ENCODE measurements at regions not wholly inside any gene's neighbourhood (a gene's known extent, or its start where the extent isn't known, plus 50 kb on each side); places are given as distances from the start of the nearest gene placed in this dataset.
"Not testable (repeated sequence)": the region's sequence is repeated elsewhere in the genome, so short reads cannot be mapped to it uniquely, and the experiment has no call there.

DNA sequence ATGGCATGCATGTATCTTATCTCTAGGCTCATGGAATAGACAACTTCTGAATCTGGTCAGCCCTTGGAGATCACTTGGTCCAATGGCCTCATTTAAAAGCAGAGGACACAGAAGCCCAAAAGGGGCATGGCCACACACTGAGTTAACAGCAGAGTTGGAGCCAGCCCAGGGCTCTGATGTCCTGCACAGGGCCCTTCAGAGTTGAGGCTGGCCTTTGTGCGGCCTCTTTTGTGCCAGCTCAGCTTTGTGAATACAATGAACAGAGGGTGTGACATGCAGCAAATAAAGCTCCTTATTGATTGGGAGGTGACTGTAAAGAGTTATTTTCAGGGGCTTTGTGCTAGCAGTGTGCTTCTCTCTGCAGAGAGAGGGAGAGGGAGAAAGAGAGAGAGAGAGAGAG, 150.1 kb upstream of the STK32A start:
- peak; percentile 49 for DNase-seq

DNA sequence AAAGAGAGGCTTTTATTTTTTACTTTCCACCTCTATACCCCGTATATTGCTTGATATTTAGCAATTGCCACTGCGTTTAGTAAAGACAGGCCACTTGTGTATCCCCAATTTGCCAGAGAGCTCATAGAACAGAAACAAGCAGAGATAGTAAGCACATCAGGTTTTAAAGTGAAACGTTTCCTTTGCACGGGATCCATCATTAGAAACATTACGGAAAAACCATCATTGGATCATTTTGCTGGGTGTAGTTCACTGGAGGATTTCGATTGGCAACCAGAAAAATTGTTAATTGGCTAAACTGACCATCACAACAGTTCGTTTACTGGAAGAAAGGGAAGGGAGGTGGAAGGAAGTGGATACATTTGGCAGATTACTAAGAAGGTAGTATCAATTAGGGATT, 149.4 kb upstream of the STK32A start:
- no peak for DNase-seq

GRCh38 chr5:147092044-147092443, 142.8 kb upstream of the STK32A start:
- DNase-seq, result no peak

DNA sequence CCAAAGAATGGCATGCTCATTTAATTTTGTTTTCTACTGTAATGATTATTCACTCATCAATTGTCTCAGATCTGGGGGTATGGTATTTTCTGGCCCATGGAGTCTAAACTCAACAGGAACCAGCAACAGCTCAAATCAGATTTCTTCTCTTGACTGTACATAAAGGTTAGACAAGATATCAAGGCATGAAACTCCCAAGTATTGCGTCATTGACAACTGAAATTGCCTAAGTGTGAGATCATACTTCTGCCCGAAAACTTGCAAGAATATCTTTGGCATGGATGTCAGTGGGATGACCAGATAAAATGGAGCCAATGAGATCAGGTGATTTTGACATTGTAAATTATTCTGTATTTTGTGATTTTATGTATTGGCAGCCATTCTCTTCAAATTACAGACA, 141.7 kb upstream of the STK32A start:
- DNase-seq, result no peak

- no peak for DNase-seq
Observed at GRCh38 chr5:147095740-147096139, 139.1 kb upstream of the STK32A start.

- DNase-seq, result peak; percentile 68
Observed at GRCh38 chr5:147098233-147098790, 136.5 kb upstream of the STK32A start.

- DNase-seq, result no peak
Observed at GRCh38 chr5:147101659-147102369, 133.0 kb upstream of the STK32A start.

DNA sequence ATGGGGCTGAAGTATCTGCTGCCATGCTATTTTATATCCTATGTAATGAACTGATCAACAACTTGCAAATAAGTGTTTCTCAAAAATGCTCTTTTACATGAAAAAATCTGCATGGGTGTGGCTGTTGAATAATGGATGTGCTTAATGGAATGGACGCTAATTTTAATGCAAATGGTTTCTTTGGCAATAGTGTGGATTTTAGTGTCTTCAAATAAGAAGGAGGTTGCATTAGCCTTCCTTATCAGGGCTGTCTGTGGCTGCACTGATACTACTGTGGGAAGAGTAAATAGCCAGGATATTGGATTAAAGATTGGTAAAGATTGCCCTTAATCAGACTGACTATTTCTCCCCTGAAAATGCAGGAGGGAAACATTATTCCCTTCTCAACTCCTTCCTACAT, 121.9 kb upstream of the STK32A start:
- no peak for DNase-seq

GRCh38 chr5:147113967-147114366, 120.9 kb upstream of the STK32A start:
- no peak for DNase-seq

- not testable (repeated sequence) for DNase-seq
Observed at GRCh38 chr5:147139759-147140158, 95.1 kb upstream of the STK32A start.

DNA sequence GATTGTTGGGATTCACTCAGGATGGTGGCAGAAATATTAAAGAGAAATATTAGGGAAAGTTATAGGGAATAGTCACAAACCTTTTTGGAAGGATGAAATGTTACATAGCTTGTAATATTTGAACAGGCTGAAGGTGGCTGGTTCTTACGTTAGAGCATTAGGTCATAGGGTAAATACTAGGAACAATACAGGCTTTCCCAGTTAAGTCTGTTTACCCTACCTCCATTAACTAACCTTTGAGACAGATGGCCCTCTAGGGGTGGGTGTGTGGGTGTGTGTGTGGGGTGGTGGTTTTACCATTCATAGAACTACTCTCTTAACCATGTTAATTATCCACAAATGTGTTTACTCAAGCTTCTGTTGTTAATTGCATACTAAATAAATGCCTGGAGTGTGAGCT, 94.3 kb upstream of the STK32A start:
- no peak for DNase-seq

GRCh38 chr5:147141580-147141979, 93.2 kb upstream of the STK32A start:
- not testable (repeated sequence) for DNase-seq

- DNase-seq, result no peak
Observed at GRCh38 chr5:147143215-147143614, 91.6 kb upstream of the STK32A start.

DNA sequence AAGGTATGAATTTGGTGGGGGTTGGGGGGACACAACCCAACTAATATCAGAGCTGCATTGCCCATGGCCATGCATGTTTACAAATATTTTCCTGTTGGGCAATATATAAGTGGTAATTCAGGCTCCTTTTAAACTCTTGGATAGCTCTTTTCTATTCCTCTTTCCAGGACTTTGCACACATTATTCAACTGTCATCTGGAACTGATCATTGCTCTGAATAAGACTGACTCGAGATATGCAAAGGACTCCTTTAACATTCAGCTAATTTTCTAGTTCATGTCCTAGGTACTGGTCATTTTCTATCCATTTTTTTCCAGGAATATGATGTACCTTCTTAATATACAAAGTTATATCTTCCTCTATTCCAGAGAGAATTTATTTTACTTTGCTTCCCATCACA, 89.5 kb upstream of the STK32A start:
- no peak for DNase-seq

DNA sequence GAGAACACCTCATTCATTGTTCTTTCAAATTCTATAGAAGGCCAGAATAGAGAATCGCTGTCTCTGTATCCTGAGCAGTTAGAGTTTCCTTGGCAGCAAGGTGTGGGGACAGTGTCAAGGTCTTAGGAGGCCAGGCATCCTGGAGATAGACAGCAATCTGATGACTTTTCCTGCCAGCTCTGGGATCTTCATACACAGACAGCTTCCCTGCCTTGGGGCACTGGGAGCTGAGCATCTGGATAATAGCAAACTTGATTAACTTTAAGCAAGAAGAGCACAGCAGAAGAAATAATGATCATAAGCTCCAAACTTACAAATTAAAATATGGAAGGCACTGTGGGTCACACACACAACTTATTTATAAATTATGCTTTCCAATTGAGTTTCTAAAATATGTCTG, 86.1 kb upstream of the STK32A start:
- DNase-seq, result no peak

DNA sequence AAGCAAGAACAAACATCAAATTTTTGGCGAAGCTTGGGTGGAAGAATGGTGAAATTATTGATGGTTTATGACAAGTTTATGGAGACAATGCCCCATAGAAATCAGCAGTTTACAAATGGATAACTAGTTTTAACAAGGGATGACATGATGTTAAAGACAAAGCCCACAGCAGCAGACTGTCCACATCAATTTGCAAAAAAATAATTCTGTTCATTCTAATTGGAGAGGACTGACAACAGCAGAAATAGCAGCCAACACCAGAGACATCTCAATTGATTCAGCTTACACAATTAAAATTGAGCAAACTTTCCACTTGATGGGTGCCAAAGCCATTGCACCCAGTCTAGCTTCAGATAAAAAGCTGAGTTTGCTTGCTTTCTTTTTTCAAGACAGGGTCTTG, 82.7 kb upstream of the STK32A start:
- peak; percentile 82 for DNase-seq

GRCh38 chr5:147154809-147155208, 80.0 kb upstream of the STK32A start:
- no peak for DNase-seq

GRCh38 chr5:147156012-147156411, 78.8 kb upstream of the STK32A start:
- DNase-seq, result no peak

- no peak for DNase-seq
Observed at GRCh38 chr5:147160902-147161700, 73.7 kb upstream of the STK32A start.

DNA sequence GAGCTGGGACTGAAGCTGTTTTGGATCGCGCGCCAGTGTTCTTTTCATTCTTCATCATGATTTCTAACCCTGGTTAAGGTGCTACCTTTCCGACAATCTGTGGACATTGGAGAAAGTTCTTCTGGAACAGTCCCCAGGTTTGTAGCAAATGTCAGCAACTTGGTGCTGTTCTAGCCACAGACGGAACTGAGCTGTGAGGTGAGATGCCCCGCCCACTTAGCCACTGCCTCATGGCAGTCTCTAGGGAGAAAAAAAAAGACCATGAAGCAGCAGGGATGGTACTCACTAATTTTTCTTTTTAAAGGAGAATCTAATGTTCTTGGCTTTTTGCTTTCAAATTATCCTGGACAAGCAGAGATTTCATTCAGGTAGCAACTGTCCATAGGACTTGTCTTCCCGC, 72.1 kb upstream of the STK32A start:
- DNase-seq, result no peak

DNA sequence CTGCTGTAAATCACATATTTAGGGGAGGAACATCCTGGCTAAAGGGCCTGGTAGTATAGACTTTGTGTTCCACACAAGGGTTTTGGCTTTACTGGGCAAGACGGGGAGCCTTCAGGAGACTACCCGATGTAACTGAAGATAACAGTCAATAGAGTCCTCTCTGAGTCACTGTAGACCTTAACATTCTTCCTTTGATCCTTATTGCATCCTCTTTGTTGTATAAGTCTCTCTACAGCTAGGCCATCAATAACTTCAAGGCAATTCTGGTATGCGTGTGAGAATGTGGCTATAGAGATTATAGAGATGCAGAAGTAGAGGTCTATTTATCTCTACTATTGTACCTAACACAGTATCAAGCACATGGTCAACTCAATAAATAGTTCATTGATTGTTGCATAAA, 67.3 kb upstream of the STK32A start:
- no peak for DNase-seq

DNA sequence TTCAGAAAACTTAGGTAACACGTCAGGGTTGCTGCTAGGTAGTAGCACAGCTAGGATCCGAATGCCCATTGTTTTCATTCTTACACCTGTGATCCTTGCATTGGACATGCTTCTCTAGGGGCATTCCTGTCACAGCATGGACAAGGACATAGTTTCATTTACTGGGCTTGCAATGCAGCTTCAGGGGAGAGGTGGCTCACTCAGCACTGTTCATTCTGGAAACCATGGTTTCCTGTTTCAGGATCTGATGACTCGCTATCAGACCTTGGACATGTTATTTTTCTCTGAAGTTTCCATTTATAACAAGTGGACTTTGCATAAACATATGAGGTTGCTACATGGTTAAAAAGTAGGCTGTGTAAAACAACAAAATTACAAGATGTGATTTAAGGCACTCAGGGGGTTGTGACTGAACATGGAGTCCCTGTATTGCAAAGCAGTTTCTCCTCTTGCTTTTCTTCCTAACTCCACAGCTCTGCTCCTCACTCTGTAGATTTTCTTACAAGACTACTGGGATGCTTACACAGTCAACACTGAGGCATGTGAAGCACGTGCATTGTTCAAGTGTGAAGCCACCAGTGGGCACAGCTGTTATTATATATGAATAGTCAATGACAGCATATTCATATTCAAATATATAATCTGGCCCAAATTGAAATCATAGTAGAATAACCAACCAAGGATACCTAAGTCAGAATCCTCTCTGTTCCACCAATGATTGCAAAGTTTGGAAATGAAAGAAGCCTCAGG, 66.1 kb upstream of the STK32A start:
- no peak for DNase-seq

DNA sequence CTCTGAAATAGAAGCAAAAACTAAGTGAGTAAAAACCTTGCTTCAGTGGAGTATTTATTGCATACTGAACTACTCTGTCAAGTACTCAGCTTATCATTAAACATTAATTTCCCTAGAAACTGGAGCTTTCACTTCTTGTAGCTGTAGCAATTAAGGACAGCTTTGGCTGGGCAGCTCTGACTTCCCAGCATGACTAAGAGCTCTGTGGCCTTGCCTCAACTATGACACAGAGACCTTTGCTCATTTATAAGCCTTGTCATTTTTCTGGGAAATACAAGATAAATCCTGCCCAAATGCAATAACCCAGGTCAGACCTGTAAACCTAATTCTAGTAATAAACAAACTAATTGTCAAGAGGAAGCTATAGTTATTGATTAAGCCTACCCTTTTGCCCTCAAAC, 65.4 kb upstream of the STK32A start:
- peak; percentile 44 for DNase-seq

Data from eye (tissue), 1 donor.